ENCODE measurements at regions not wholly inside any gene's neighbourhood (a gene's known extent, or its start where the extent isn't known, plus 50 kb on each side); places are given as distances from the start of the nearest gene placed in this dataset.

DNA sequence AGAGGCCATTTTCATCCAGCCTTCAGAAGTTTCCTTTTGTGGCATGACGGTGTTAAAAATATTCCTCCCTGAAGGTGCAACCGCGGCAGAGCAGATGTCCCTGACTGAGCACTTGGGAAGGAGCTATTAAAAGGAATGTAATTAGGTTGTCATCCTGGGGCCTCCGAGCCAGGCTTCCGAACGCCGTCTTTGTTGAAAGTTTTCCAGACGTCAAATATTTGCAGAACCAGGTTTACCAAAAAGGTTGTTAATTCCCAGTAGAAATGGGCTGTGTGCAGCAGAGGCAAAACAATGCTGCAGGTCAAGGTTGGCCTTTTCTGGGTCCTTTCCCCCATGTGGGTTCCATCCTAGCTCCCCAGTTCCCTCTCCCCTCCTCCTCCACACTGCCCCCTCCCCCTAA lies 88.8 kb upstream of the CALM2 start:
- DNase-seq (ENCODE audit: low read depth): no peak

GRCh38 chr2:47264686-47265085 lies 88.4 kb upstream of the CALM2 start:
- no peak for DNase-seq (ENCODE audit: low read depth)

DNA sequence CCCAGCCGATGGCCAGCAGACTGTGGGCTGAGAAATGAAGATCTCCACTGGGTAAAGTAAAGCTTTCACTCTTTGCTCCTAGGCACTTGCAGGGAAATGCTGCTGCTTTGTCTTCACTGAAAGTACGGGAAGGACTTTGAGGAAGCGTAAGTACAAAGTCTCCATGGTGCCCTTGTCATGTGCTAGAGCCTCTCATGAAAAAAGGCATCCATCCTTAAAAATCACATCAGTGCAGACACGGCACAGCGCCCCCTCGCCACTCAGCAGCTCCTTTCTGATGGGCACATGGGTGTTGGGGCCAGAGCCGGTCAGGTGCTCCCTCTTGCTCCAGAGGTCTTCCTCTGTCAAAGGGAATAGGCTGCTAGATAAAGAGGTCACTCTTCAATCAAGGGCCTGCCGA lies 87.8 kb upstream of the CALM2 start:
- no peak for DNase-seq (ENCODE audit: low read depth)

DNA sequence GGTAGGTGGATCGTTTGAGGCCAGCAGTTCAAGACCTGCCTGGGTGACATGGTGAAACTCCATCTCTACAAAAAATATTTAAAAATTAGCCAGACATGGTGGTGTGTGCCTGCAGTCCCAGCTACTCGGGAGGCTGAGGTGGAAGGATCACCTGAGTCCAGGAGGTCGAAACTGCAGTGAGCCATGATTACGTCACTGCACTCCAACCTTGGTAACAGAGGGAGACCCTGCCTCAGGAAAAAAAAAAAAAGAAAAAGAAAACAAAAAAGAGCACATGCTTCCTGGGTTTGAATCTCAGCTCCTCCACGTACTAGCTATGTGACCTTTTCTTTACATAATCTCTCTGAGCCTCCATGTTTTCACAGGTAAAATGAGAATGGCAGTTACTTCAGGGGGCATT lies 86.3 kb upstream of the CALM2 start:
- DNase-seq (ENCODE audit: low read depth): no peak

- DNase-seq (ENCODE audit: low read depth): no peak
Observed at GRCh38 chr2:47260971-47261370, 84.7 kb upstream of the CALM2 start.

DNA sequence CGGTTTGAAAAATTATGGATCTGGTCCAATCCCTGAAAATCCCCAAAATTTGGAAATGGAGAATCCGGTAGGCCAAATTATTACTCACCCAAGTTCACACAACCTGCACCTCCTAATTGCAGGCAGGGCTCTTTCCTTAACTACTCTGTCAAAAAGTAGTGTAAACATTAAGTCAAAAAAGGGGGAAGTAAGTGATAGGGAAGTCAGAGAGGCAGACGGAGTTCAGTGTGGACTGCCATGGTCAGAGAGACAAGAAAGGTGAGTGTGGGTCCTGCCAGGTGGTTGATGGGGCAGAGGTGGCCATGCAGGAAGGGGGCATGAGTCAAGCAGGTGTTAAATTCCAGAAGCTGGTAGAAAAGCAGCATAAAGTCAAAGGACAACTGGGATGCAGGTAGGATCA lies 83.5 kb upstream of the CALM2 start:
- DNase-seq (ENCODE audit: low read depth): no peak

- DNase-seq (ENCODE audit: low read depth): no peak
Observed at GRCh38 chr2:47257946-47258348, 81.6 kb upstream of the CALM2 start.

DNA sequence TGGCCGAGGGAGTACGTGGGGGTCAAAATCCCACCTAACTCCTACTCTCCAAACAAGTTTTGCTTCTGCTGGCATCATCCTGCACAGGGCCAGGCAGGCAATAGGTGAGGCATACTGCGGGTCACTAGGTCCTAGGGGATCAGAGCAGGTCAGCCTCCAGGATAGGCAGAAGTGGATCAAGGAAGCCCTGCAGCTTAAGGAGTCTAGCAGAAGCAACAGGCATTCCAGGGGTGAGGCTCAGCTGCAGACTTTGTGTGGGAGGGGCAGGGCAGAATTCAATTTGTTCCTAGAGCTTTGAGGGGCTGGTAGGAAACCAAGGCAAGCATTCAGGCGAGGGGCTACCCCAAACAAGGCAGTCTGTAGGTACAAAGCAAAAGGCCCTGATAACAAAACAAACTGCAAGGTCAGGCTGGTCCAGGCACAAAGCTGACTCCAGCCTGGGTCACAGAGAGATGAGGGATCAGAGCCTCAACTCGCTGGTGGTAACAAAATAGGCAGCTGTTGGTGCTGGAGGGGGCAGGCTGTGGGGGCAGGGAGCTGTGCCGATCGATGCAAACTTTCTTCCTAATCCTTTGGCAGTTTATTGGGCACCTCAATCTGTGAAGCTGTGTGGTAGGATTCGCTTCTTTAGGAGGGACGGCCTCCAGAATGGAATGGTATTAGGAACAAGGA lies 80.2 kb upstream of the CALM2 start:
- no peak for DNase-seq (ENCODE audit: low read depth)

DNA sequence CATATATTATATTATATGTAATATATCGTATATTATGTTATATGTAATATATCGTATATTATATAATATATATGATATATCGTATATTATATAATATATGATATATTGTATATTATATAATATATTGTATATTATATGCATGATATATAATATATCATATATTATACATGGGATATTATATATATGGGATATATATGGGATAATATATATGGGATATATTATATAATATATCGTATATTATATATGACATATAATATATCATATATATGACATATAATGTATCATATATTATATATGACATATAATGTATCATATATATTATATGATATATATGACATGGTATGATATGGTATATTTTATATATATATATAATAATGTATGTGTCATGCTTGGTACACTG lies 79.5 kb upstream of the CALM2 start:
- DNase-seq (ENCODE audit: low read depth): no peak

DNA sequence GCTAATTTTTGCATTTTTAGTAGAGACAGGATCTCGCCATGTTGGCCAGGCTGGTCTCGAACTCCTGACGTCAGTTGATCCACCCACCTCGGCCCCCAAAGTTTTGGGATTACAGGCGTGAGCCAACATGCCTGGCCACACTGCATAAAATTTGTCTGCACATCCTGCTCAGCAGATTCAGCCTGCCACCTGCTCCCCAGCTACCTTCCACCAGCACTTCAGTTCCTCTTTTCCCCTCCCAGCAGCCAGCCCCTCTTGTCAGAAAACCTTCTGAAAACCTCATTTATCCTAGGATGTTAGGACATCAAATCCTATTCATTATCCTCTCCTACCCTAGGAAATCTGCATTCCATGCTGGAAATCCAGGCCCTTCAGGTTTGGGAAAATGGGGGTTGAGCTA lies 78.2 kb upstream of the CALM2 start:
- no peak for DNase-seq (ENCODE audit: low read depth)

DNA sequence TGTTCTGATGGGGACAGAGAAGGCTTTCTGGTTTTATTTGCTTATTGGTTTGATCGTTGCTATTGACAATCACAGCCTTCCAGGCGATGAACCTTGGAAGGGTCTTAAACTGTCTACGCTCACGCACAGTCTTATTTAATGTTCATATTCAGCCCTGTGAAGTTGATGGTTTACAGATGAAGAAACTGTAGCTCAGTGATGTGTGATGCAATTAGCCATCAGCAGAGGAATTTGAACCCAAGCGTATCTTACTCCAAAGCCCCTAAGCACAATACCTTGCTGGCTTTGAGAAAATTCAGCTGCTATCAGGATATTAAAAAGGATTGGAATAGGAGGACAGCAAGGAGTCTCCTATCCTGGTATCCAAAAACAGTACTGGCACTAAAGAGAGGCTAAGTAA lies 77.1 kb upstream of the CALM2 start:
- no peak for DNase-seq (ENCODE audit: low read depth)

- no peak for DNase-seq (ENCODE audit: low read depth)
Observed at GRCh38 chr2:47251404-47251675, 75.0 kb upstream of the CALM2 start.

DNA sequence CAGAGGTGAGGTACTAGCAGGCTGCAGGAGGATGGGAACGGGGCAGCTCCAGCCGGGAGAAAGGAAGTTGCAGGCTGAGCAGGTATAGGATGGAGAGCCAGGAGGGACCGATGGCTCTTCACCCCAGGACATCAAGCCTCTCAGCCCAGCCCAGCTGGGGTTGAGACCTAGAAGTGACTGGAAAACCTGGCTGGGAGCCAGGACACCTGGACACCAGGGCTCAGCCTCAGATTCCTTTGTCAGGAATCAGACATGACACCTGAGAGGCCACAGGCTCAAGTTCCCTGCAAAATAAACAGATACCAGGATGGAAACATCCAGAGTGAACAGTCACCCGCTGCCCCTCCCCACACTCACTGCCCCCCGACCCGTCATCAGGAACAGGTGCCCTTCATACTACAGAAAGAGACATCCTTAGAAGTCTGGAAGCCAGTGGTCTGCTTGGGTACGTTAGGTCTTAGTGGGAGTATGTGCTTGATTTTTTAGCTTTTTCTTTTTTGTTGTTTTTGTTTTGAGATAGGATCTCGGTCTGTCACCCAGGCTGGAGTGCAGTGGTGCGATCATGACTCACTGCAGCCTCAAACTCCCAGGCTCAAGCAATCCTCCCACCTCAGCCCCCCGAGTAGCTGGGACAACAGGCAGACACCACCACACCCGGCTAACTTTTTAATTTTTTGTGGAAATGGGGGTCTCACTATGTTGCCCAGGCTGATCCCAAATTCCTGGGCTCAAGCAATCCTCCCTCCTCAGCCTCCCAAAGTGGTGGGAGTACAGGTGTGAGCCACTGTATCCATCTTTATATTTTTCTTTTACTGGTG lies 74.5 kb upstream of the CALM2 start:
- no peak for DNase-seq (ENCODE audit: low read depth)

- DNase-seq (ENCODE audit: low read depth): no peak
Observed at GRCh38 chr2:47249931-47250330, 73.6 kb upstream of the CALM2 start.

DNA sequence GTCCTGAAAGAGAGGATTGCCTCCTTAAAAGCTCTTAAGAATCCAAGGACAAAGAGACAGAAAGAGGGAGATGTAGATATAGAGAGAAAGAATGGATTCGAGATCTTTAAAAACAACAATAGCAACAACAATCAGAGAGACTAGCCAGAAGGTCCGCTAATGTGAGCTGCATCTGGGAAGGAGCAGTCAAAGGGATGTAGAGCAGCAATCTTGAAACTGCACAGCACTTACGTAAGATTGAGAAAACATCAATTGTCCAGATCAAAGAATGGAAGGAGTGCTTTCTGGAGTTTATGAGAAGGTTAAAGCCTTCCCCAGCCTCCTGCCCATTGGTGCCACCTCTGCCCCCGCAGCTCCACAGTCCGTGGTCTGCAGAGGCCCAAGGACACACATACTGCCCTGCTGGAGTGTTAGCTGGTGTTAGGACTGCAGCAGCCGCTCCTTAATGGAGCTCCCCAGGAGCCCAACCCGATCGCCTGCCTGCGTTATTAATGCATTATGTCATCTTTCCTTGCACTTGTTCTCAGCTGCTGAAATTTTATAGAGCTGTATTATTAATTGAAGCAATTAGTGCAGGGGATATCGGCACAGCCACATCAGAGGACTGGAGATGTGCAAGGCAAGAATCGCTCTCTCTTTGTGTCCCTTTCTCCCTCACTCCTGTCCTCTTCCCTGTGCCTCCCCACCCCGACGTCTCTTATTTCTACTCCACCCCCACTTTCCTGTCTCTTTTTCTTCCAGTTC lies 73.0 kb upstream of the CALM2 start:
- no peak for DNase-seq (ENCODE audit: low read depth)

- DNase-seq (ENCODE audit: low read depth): no peak
Observed at GRCh38 chr2:47243596-47244323, 67.4 kb upstream of the CALM2 start.

DNA sequence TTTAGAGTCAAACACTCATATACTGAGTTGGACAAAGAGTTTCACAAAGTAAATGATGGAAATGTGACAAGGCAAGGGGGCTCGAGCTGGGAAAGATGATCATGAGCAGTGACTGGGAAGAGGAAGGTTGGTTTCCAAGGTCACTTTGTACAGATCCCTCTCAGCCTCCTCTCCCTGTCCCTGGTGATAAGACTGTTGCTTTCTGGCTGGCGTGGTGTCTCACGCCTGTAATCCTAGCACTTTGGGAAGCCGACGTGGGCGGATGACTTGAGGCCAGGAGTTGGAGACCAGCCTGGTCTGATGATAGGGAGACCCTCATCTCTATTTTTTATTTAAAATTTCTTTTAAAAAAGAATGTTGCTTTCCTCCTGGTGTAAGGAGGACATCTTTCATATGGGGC lies 65.4 kb upstream of the CALM2 start:
- DNase-seq (ENCODE audit: low read depth): no peak

DNA sequence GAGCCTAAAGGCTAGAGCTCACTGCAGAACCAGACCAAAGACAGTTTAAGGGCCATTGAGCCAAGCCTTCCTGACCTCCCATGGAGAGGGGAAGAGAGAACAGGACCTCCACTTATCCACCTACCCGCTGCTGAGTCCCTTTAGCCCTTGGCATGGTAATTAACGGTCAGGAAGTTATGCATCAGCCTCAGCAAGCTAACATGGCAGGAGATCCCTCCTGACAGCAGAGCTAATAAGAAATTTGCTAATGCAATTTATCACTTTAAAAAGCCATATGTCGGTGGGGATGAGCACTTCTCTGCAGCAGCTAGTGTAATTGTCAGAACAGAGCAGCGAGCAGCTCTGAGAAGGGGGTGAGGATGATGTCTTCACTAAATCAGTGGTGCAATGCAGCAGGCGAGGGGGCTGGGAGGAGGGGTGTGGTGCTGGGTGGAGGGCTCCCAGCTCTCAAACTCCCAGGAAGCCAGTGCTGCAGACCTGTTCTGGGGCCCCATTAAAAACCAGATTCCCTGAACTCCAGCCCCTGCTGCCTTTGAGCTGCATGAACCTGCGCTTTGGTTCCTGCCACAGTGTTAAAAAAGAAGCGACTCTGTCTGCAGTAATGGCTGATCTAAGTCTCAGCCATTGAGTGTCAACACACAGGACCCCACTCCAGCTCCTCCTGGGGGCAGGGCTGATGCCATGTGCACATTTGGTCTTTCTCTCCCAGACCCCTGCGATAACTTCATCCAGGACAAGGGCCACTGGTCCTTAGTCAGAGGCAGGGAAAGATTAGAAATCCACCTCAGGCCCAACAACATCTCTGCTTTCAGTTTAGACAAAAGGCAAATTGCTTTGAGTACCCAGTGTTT lies 63.0 kb upstream of the CALM2 start:
- DNase-seq (ENCODE audit: low read depth): no peak

DNA sequence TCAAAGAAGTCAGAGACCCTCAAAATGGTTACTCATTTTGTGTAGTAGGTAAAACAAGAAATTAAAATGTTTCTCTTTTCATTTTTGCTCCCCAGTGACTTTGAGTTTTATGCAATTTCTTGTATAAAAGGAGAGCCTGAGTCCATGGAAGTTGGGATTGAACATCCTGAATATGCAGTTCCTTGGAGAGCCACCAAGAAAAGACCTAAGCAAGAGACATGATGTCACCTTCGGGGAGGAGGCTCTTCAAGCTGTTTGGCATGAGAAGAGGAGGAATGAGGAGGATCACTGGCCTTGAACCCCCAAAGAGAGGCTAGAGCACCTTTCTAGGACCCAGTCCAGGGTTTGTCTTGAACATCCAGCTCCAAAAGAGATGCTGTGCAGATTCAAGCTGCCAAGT lies 62.3 kb upstream of the CALM2 start:
- no peak for DNase-seq (ENCODE audit: low read depth)

- DNase-seq (ENCODE audit: low read depth): no peak
Observed at GRCh38 chr2:47237375-47238334, 61.3 kb upstream of the CALM2 start.
